H9 (cell line): ENCODE measurements at regions not wholly inside any gene's neighbourhood (a gene's known extent, or its start where the extent isn't known, plus 50 kb on each side); places are given as distances from the start of the nearest gene placed in this dataset.

Experiments
- DNase-seq: peaks from one replicate; pipeline ENCODE4 v3.0.0-alpha.2; 2017
- H2AFZ ChIP-seq: one replicate; pipeline ENCODE4 v1.6.1; 2013; ENCODE audit warnings: mild to moderate bottlenecking, low read length, control low read depth, moderate library complexity
- H2AK5ac ChIP-seq: 2 replicates; pipeline ENCODE4 v1.6.1; 2013; ENCODE audit warnings: low read length, control low read depth, mixed read lengths; ENCODE audit not compliant: insufficient read length
- H2BK120ac ChIP-seq: one replicate; pipeline ENCODE4 v1.6.1; 2013; ENCODE audit warnings: low read depth, mild to moderate bottlenecking, low read length, control low read depth, inconsistent platforms; ENCODE audit not compliant: poor library complexity, severe bottlenecking
- H2BK12ac ChIP-seq: 2 replicates; pipeline ENCODE4 v1.6.1; 2013; ENCODE audit warnings: low read length, control low read depth, mixed read lengths, low read depth; ENCODE audit not compliant: insufficient read length
- H2BK15ac ChIP-seq: 2 replicates; pipeline ENCODE4 v1.6.1; 2013; ENCODE audit warnings: low read depth, low read length, control low read depth
- H2BK20ac ChIP-seq: one replicate; pipeline ENCODE4 v1.6.1; 2013; ENCODE audit warnings: low read depth, mild to moderate bottlenecking, low read length, control low read depth, inconsistent platforms; ENCODE audit not compliant: poor library complexity, severe bottlenecking
- H2BK5ac ChIP-seq: 2 replicates; pipeline ENCODE4 v1.6.1; 2013; ENCODE audit warnings: low read length, control low read depth, mixed read lengths; ENCODE audit not compliant: insufficient read length
- H3K14ac ChIP-seq: 2 replicates; pipeline ENCODE4 v1.6.1; 2013; ENCODE audit warnings: low read length, control low read depth; ENCODE audit not compliant: insufficient read depth
- H3K18ac ChIP-seq: 2 replicates; pipeline ENCODE4 v1.6.1; 2013; ENCODE audit warnings: low read depth, mild to moderate bottlenecking, mixed read lengths, low read length, control low read depth; ENCODE audit not compliant: insufficient read length
- H3K23ac ChIP-seq: 2 replicates; pipeline ENCODE4 v1.6.1; 2013; ENCODE audit warnings: low read length, control low read depth, mixed read lengths, low read depth; ENCODE audit not compliant: insufficient read length
- H3K23me2 ChIP-seq: 2 replicates; pipeline ENCODE4 v1.6.1; 2013; ENCODE audit warnings: low read depth, mild to moderate bottlenecking, mixed read lengths, low read length, control low read depth; ENCODE audit not compliant: insufficient read length, poor library complexity, severe bottlenecking
- H3K27ac ChIP-seq: 2 replicates; pipeline ENCODE4 v1.5.1; 2013; ENCODE audit warnings: low read length, control low read depth, mixed read lengths, low read depth; ENCODE audit not compliant: insufficient read length
- H3K27me3 ChIP-seq: 2 replicates; pipeline ENCODE4 v1.6.1; 2013; ENCODE audit warnings: low read length, control low read depth, inconsistent platforms; ENCODE audit not compliant: insufficient read depth
- H3K4ac ChIP-seq: 2 replicates; pipeline ENCODE4 v1.6.1; 2013; ENCODE audit warnings: low read depth, mild to moderate bottlenecking, control low read depth, inconsistent platforms, low read length, moderate library complexity
- H3K4me1 ChIP-seq: 2 replicates; pipeline ENCODE4 v1.6.1; 2013; ENCODE audit warnings: low read length, control low read depth, inconsistent platforms; ENCODE audit not compliant: insufficient read depth
- H3K4me2 ChIP-seq: 2 replicates; pipeline ENCODE4 v1.6.1; 2013; ENCODE audit warnings: low read length, control low read depth, mixed read lengths; ENCODE audit not compliant: insufficient read length, insufficient read depth
- H3K56ac ChIP-seq: 2 replicates; pipeline ENCODE4 v1.6.1; 2013; ENCODE audit warnings: low read depth, mild to moderate bottlenecking, mixed read lengths, low read length, control low read depth; ENCODE audit not compliant: insufficient read length
- H3K79me1 ChIP-seq: 2 replicates; pipeline ENCODE4 v1.6.1; 2013; ENCODE audit warnings: low read depth, mild to moderate bottlenecking, moderate library complexity, low read length, control low read depth, inconsistent platforms; ENCODE audit not compliant: insufficient read depth, poor library complexity, severe bottlenecking
- H3K79me2 ChIP-seq: 2 replicates; pipeline ENCODE4 v1.6.1; 2013; ENCODE audit warnings: low read length, control low read depth, inconsistent platforms; ENCODE audit not compliant: insufficient read depth
- H3K9ac ChIP-seq: 2 replicates; pipeline ENCODE4 v1.6.1; 2013; ENCODE audit warnings: low read length, control low read depth, mixed read lengths; ENCODE audit not compliant: insufficient read length; ENCODE audit errors: extremely low read depth
- H3K9me3 ChIP-seq: one replicate; pipeline ENCODE4 v1.6.1; 2013; ENCODE audit warnings: low read depth, low read length, inconsistent platforms; ENCODE audit not compliant: control insufficient read depth
- H3T11ph ChIP-seq: one replicate; pipeline ENCODE4 v1.6.1; 2013; ENCODE audit warnings: mild to moderate bottlenecking, low read length, control low read depth, inconsistent platforms
- H4K20me1 ChIP-seq: one replicate; pipeline ENCODE4 v1.6.1; 2013; ENCODE audit not compliant: control insufficient read depth, insufficient read length, insufficient read depth
- H4K5ac ChIP-seq: 2 replicates; pipeline ENCODE4 v1.6.1; 2013; ENCODE audit warnings: low read depth, mild to moderate bottlenecking, mixed read lengths, low read length, control low read depth; ENCODE audit not compliant: insufficient read length
- H4K8ac ChIP-seq: replicated peaks from 2 replicates; pipeline ENCODE4 v1.6.1; 2013; ENCODE audit warnings: low read length, control low read depth, mixed read lengths, low read depth; ENCODE audit not compliant: insufficient read length
- H4K91ac ChIP-seq: 2 replicates; pipeline ENCODE4 v1.6.1; 2013; ENCODE audit warnings: low read depth, mild to moderate bottlenecking, moderate library complexity, mixed read lengths, low read length, control low read depth; ENCODE audit not compliant: insufficient read length
- H3K27ac Mint-ChIP-seq, 3 experiments: 2 replicates in 2 of 3; 3 replicates in 1 of 3; pipeline ENCODE4 v1.8.0; 2020 to 2021; ENCODE audit warnings: mixed read lengths in 3 of 3, mild to moderate bottlenecking in 1 of 3, moderate library complexity in 1 of 3
- H3K27me3 Mint-ChIP-seq: 2 replicates; pipeline ENCODE4 v1.8.0; 2021; ENCODE audit warnings: low read depth, mild to moderate bottlenecking, moderate library complexity, mixed read lengths
- H3K36me3 Mint-ChIP-seq, 3 experiments: 2 replicates in 2 of 3; 3 replicates in 1 of 3; pipeline ENCODE4 v1.8.0; 2020 to 2021; ENCODE audit warnings: low read depth in 3 of 3, mixed read lengths in 3 of 3; ENCODE audit not compliant: insufficient read depth in 1 of 3
- H3K4me1 Mint-ChIP-seq, 2 experiments: 2 replicates each; pipeline ENCODE4 v1.8.0; 2020; ENCODE audit warnings: mixed read lengths in 2 of 2
- H3K4me3 Mint-ChIP-seq, 2 experiments: 2 replicates in 1 of 2; 3 replicates in 1 of 2; pipeline ENCODE4 v1.8.0; 2020 to 2021; ENCODE audit warnings: mild to moderate bottlenecking in 2 of 2, mixed read lengths in 2 of 2, moderate library complexity in 1 of 2
- H3K9me3 Mint-ChIP-seq, 2 experiments: 2 replicates in 1 of 2; 3 replicates in 1 of 2; pipeline ENCODE4 v1.8.0; 2020; ENCODE audit warnings: mild to moderate bottlenecking in 2 of 2, mixed read lengths in 2 of 2, moderate library complexity in 1 of 2
- WGBS: extraction: QIAGEN DNeasy Blood & Tissue Kit; methylation state at CpG from one replicate; pipeline ENCODE4 v1.1.7; 2013; ENCODE audit warnings: missing lambda C conversion rate, low lambda C conversion rate, mixed read lengths; ENCODE audit not compliant: insufficient read length; ENCODE audit errors: extremely low coverage; 5-methylcytosine and 5-hydroxymethylcytosine counted together
- TF ChIP-seq, protein P1 (sequence below): fragments of 200-600 bp; sonication (generic); conservative IDR thresholded peaks from 3 replicates; pipeline ENCODE4 v1.8.0; 2021; ENCODE audit warnings: antibody characterized with exemption, mild to moderate bottlenecking

DNA sequence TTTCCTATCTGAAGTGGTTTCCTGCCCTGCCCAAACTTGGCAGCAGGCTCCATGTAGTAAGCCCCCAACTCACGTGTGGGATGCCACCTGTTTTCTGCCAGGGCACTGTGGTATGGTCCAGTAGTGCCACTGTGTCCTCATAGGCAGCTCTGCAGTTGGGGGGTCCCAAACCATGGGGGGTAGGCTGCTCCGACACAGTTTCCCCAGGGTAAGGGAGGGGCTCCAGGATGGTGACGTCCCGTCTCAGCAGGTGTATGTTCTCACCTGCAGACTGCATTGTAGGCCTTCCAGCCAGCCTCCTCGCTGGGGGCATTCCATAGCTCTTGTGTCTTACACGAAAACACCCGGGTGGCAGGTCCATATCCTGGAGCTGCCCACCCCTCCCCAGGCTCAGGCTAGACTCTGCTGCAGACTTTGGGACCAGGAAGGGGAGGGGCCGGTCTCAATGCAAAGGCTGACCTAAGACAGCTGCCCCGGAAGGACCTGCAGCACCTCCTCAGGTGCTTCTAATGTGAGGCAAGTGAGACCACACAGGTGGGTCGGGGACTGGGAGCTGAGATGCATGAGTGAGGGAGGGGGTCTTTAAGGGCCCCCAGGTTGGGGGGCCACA is 330.5 kb upstream of the IRX4 start:
- H4K91ac ChIP-seq: no peak overlapping the region
- Mint-ChIP-seq H3K27me3 (peaks cover 11% of the 10 kb centered on the region), H3K27ac (no peak overlapping the region), H3K36me3 (no peaks in the 10 kb centered on the region), H3K4me3 (no peak overlapping the region), H3K9me3 (no peaks in the 10 kb centered on the region), H3K4me1 (peaks cover 2 to 11% of the 10 kb centered on the region in 2 experiments; a peak in 1 of 4 replicates)
- H4K5ac ChIP-seq: peak overlapping the region; percentile 33
- H3K4me2 ChIP-seq: no peak overlapping the region
- no peaks in the 10 kb centered on the region for H3K4me1 ChIP-seq
- H4K20me1 ChIP-seq: no peaks in the 10 kb centered on the region
- H4K8ac ChIP-seq: no peak overlapping the region
- no peak overlapping the region for H2BK120ac ChIP-seq
- no peak overlapping the region for H3K27ac ChIP-seq
- no CpG with 5 or more reads among the region's 10 CpGs for WGBS
- no peak overlapping the region for H2AK5ac ChIP-seq
- no peaks in the 10 kb centered on the region for H3K9me3 ChIP-seq
- H3K23me2 ChIP-seq: no peaks in the 10 kb centered on the region
- no peak overlapping the region for H3K56ac ChIP-seq
- H2BK5ac ChIP-seq: no peak overlapping the region
- DNase-seq: no peak
- no peak overlapping the region for H3K4ac ChIP-seq
- H2BK15ac ChIP-seq: no peak overlapping the region
- no peaks in the 10 kb centered on the region for H3K27me3 ChIP-seq
- H3K9ac ChIP-seq: no peak overlapping the region
- H3K79me1 ChIP-seq: no peaks in the 10 kb centered on the region
- no peaks in the 10 kb centered on the region for H3K79me2 ChIP-seq
- H2AFZ ChIP-seq: no peak overlapping the region
- H3K14ac ChIP-seq: no peak overlapping the region; the same call in 1 of the 2 replicates
- no peak overlapping the region for H2BK20ac ChIP-seq
- no peak overlapping the region for H3K18ac ChIP-seq
- H2BK12ac ChIP-seq: no peak overlapping the region
- TF ChIP-seq, protein P1, sequence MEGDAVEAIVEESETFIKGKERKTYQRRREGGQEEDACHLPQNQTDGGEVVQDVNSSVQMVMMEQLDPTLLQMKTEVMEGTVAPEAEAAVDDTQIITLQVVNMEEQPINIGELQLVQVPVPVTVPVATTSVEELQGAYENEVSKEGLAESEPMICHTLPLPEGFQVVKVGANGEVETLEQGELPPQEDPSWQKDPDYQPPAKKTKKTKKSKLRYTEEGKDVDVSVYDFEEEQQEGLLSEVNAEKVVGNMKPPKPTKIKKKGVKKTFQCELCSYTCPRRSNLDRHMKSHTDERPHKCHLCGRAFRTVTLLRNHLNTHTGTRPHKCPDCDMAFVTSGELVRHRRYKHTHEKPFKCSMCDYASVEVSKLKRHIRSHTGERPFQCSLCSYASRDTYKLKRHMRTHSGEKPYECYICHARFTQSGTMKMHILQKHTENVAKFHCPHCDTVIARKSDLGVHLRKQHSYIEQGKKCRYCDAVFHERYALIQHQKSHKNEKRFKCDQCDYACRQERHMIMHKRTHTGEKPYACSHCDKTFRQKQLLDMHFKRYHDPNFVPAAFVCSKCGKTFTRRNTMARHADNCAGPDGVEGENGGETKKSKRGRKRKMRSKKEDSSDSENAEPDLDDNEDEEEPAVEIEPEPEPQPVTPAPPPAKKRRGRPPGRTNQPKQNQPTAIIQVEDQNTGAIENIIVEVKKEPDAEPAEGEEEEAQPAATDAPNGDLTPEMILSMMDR: no peak
- no peak overlapping the region for H3K23ac ChIP-seq
- no peak overlapping the region for H3T11ph ChIP-seq
